T-helper 1 cell (primary cell): ENCODE measurements at regions not wholly inside any gene's neighbourhood (a gene's known extent, or its start where the extent isn't known, plus 50 kb on each side); places are given as distances from the start of the nearest gene placed in this dataset.
"Not testable (repeated sequence)": the region's sequence is repeated elsewhere in the genome, so short reads cannot be mapped to it uniquely, and the experiment has no call there.

Experiments used
- DNase-seq, 5 donors: peaks; one replicate each; pipeline ENCODE4 v3.0.0-alpha.2; 2012 to 2020

GRCh38 chr6:152811785-152812184 lies 61.2 kb downstream of the VIP start:
- no peak for DNase-seq

- no peak for DNase-seq
Measured at GRCh38 chr6:152815230-152815872, 64.8 kb downstream of the VIP start.

GRCh38 chr6:152816055-152816454 lies 65.5 kb downstream of the VIP start:
- DNase-seq, result no peak

GRCh38 chr6:152821525-152821924 lies 70.9 kb downstream of the VIP start:
- no peak for DNase-seq

- DNase-seq, result no peak
Measured at GRCh38 chr6:152824666-152825065, 74.1 kb downstream of the VIP start.

GRCh38 chr6:152828431-152828830 lies 77.8 kb downstream of the VIP start:
- DNase-seq, result no peak

- DNase-seq, result not testable (repeated sequence)
Measured at GRCh38 chr6:152834366-152834765, 83.8 kb downstream of the VIP start.

- DNase-seq, result no peak
Measured at GRCh38 chr6:152836523-152836922, 85.9 kb downstream of the VIP start.

- DNase-seq, result no peak
Measured at GRCh38 chr6:152845421-152845820, 94.8 kb downstream of the VIP start.

- no peak for DNase-seq
Measured at GRCh38 chr6:152846825-152847224, 96.2 kb downstream of the VIP start.

GRCh38 chr6:152848919-152849318 lies 98.3 kb downstream of the VIP start:
- DNase-seq, result no peak

- DNase-seq, result no peak
Measured at GRCh38 chr6:152854086-152854795, 103.6 kb downstream of the VIP start.

- no peak for DNase-seq
Measured at GRCh38 chr6:152858141-152858540, 107.5 kb downstream of the VIP start.

GRCh38 chr6:152859225-152859624 lies 108.6 kb downstream of the VIP start:
- DNase-seq, result no peak

- DNase-seq, result peak; percentile 21 to 62 (median 40)
Measured at GRCh38 chr6:152863618-152864326, 113.2 kb downstream of the VIP start.

GRCh38 chr6:152874267-152874666 lies 108.6 kb downstream of the FBXO5 start:
- DNase-seq, result no peak

GRCh38 chr6:152874846-152875568 lies 107.8 kb downstream of the FBXO5 start:
- no peak for DNase-seq

GRCh38 chr6:152879681-152880080 lies 103.2 kb downstream of the FBXO5 start:
- DNase-seq, result no peak

- DNase-seq, result no peak
Measured at GRCh38 chr6:152893187-152893586, 89.7 kb downstream of the FBXO5 start.

GRCh38 chr6:152896923-152897322 lies 85.9 kb downstream of the FBXO5 start:
- no peak for DNase-seq

GRCh38 chr6:152897807-152898399 lies 84.9 kb downstream of the FBXO5 start:
- DNase-seq, result peak; percentile 23 to 53 (median 32)

GRCh38 chr6:152904678-152905077 lies 78.2 kb downstream of the FBXO5 start:
- no peak for DNase-seq
